Body of pancreas (tissue), 4 donors: ENCODE measurements at regions not wholly inside any gene's neighbourhood (a gene's known extent, or its start where the extent isn't known, plus 50 kb on each side); places are given as distances from the start of the nearest gene placed in this dataset.
A peak's percentile ranks its signal among the peaks of the same experiment; 100 is the strongest.

Experiments used
- ATAC-seq: fragments of 150-250 bp; one replicate; pipeline ENCODE4 v1.9.1; 2016
- DNase-seq, 4 donors: peaks; one replicate each; pipeline ENCODE4 v3.0.0-alpha.2; 2019
- H3K27ac ChIP-seq, 4 donors: fragments of 200-600 bp; sonication (generic); 1 replicate in 3 of 4; 2 replicates in 1 of 4; pipeline versions ENCODE4 v1.5.1 to v1.6.1; 2016 to 2019; ENCODE audit warnings: mild to moderate bottlenecking in 1 of 4, mixed read lengths in 1 of 4, moderate library complexity in 1 of 4
- H3K27me3 ChIP-seq, 2 donors: fragments of 200-600 bp; sonication (generic); one replicate each; pipeline ENCODE4 v1.6.0; 2016; ENCODE audit warnings: mild to moderate bottlenecking in 1 of 2
- H3K36me3 ChIP-seq, 2 donors: fragments of 200-600 bp; sonication (generic); replicated peaks in 1 of 2; 2 replicates each; pipeline ENCODE4 v1.5.1; 2016; ENCODE audit warnings: low read depth in 2 of 2; ENCODE audit not compliant: insufficient read depth in 1 of 2
- H3K4me1 ChIP-seq: fragments of 200-600 bp; sonication (generic); one replicate; pipeline ENCODE4 v1.6.0; 2016
- H3K4me3 ChIP-seq, 2 donors: fragments of 200-600 bp; sonication (generic); 1 replicate in 1 of 2; 2 replicates in 1 of 2; pipeline ENCODE4 v1.5.1; 2016 to 2019
- H3K9me3 ChIP-seq, 3 donors: fragments of 200-600 bp; sonication (generic); 1 replicate in 2 of 3; 2 replicates in 1 of 3; pipeline ENCODE4 v1.5.1; 2016
- POLR2A ChIP-seq, 3 donors: fragments of 450-650 bp; IDR thresholded peaks; one replicate each; pipeline ENCODE4 v1.6.1; 2016; ENCODE audit warnings: antibody characterized with exemption in 3 of 3, mild to moderate bottlenecking in 2 of 3
- WGBS, 2 donors: methylation state at CpG; one replicate each; pipeline ENCODE4 v1.1.5; 2017; 5-methylcytosine and 5-hydroxymethylcytosine counted together
- intact Hi-C: fragments of 100-400 bp; cut with DNase I; formaldehyde crosslinking; loops from one replicate; pipeline ENCODE4 v1.15.1; 2023
- TF ChIP-seq, protein P1 (sequence below), 7 experiments: fragments of 450-650 bp in 4 of 7; fragments of 200-600 bp in 3 of 7; sonication (generic) in 3 of 7; IDR thresholded peaks; one replicate each; pipeline ENCODE4 v1.5.1; 2016 to 2019; ENCODE audit warnings: antibody characterized with exemption in 7 of 7

- DNase-seq (no peak), ATAC-seq (no peak)
- Histone ChIP-seq H3K4me3 (no peak overlapping the region), H3K36me3 (no peaks in the 10 kb centered on the region), H3K4me1 (peaks cover 4% of the 10 kb centered on the region), H3K9me3 (no peaks in the 10 kb centered on the region), H3K27ac (no peak overlapping the region), H3K27me3 (no peaks in the 10 kb centered on the region)
- intact Hi-C loops = no loop called here
- 65 to 81% methylated on average over 3 of the region's 3 CpGs for WGBS, 2 donors
- TF ChIP-seq, protein P1, sequence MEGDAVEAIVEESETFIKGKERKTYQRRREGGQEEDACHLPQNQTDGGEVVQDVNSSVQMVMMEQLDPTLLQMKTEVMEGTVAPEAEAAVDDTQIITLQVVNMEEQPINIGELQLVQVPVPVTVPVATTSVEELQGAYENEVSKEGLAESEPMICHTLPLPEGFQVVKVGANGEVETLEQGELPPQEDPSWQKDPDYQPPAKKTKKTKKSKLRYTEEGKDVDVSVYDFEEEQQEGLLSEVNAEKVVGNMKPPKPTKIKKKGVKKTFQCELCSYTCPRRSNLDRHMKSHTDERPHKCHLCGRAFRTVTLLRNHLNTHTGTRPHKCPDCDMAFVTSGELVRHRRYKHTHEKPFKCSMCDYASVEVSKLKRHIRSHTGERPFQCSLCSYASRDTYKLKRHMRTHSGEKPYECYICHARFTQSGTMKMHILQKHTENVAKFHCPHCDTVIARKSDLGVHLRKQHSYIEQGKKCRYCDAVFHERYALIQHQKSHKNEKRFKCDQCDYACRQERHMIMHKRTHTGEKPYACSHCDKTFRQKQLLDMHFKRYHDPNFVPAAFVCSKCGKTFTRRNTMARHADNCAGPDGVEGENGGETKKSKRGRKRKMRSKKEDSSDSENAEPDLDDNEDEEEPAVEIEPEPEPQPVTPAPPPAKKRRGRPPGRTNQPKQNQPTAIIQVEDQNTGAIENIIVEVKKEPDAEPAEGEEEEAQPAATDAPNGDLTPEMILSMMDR (IDR thresholded peaks at IDR 0.05) = no peak
- no peak for TF ChIP-seq POLR2A (IDR thresholded peaks at IDR 0.05)
Measured at GRCh38 chr2:23153484-23153883, 231.5 kb upstream of the KLHL29 start.

GRCh38 chr2:23155022-23155421, 230.0 kb upstream of the KLHL29 start:
- TF ChIP-seq, protein P1 (IDR thresholded peaks at IDR 0.05) = no peak
- no peak for TF ChIP-seq POLR2A (IDR thresholded peaks at IDR 0.05)
- Histone ChIP-seq H3K27me3 (no peaks in the 10 kb centered on the region), H3K9me3 (no peaks in the 10 kb centered on the region), H3K4me1 (peaks cover 4% of the 10 kb centered on the region), H3K4me3 (no peak overlapping the region), H3K27ac (no peak overlapping the region), H3K36me3 (no peaks in the 10 kb centered on the region)
- no peak for ATAC-seq
- intact Hi-C loops = no loop called here
- DNase-seq = peak in 1 of 4 donors; percentile 19
- WGBS, 2 donors = 34 to 36% methylated on average over 4 of the region's 4 CpGs

DNA sequence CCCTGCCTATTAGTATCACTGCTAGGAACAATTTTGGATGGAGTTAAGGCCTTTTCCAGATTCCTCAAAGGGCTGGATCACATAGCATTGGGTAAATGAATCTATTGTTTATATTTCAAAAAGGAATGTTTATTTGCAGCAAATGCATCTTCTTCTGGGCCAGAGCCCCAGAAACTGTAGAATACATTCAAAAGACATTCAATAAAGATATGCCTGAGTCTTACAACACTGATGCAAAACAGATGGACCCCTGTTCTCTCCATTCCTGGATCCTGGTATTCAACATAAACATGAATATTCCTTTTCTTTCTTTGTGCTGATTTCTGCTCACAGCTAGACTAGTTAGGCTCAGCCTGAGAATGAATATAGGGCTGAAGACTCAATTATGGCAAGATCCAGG, 227.2 kb upstream of the KLHL29 start:
- Histone ChIP-seq H3K36me3 (no peaks in the 10 kb centered on the region), H3K4me3 (no peak overlapping the region), H3K9me3 (no peaks in the 10 kb centered on the region), H3K27ac (no peak overlapping the region), H3K27me3 (no peaks in the 10 kb centered on the region), H3K4me1 (peaks cover 4% of the 10 kb centered on the region)
- DNase-seq = no peak
- ATAC-seq = no peak
- TF ChIP-seq, protein P1 (IDR thresholded peaks at IDR 0.05) = no peak
- TF ChIP-seq POLR2A (IDR thresholded peaks at IDR 0.05) = no peak
- intact Hi-C loops = no loop called here

GRCh38 chr2:23158306-23158705, 226.7 kb upstream of the KLHL29 start:
- WGBS, 2 donors = 59 to 100% methylated on average over 2 of the region's 2 CpGs
- Histone ChIP-seq H3K27me3 (no peaks in the 10 kb centered on the region), H3K9me3 (no peaks in the 10 kb centered on the region), H3K27ac (no peak overlapping the region), H3K4me3 (no peak overlapping the region), H3K4me1 (peaks cover 4% of the 10 kb centered on the region), H3K36me3 (no peaks in the 10 kb centered on the region)
- intact Hi-C loops = no loop called here
- no peak for ATAC-seq
- TF ChIP-seq, protein P1 (IDR thresholded peaks at IDR 0.05) = no peak
- TF ChIP-seq POLR2A (IDR thresholded peaks at IDR 0.05) = no peak
- no peak for DNase-seq

GRCh38 chr2:23159746-23160405, 225.1 kb upstream of the KLHL29 start:
- intact Hi-C loops = no loop called here
- TF ChIP-seq POLR2A (IDR thresholded peaks at IDR 0.05) = no peak
- TF ChIP-seq, protein P1 (IDR thresholded peaks at IDR 0.05) = no peak
- H3K4me3 ChIP-seq = no peak overlapping the region
- WGBS, 2 donors = 59 to 60% methylated on average over 5 of the region's 5 CpGs
- ATAC-seq (no peak), DNase-seq (no peak)
- peaks cover 3% of the 10 kb centered on the region for H3K4me1 ChIP-seq
- no peaks in the 10 kb centered on the region for H3K9me3 ChIP-seq
- H3K27me3 ChIP-seq = no peaks in the 10 kb centered on the region
- H3K36me3 ChIP-seq = no peaks in the 10 kb centered on the region
- no peak overlapping the region for H3K27ac ChIP-seq
